Ramos (cell line): ENCODE measurements at regions not wholly inside any gene's neighbourhood (a gene's known extent, or its start where the extent isn't known, plus 50 kb on each side); places are given as distances from the start of the nearest gene placed in this dataset.

Experiments
- in situ Hi-C: fragments of 300-500 bp; cut with MboI; formaldehyde crosslinking; loops from one replicate; pipeline ENCODE4 v1.14.3; 2022; ENCODE audit warnings: low sequenced_read_pairs; ENCODE audit not compliant: unreplicated experiment

GRCh38 chr2:117692001-117692763 is 122.3 kb upstream of the DDX18 start:
- in situ Hi-C loops, result no loop called here

- in situ Hi-C loops, result no loop called here
Observed at GRCh38 chr2:117693154-117693553, 121.3 kb upstream of the DDX18 start.

DNA sequence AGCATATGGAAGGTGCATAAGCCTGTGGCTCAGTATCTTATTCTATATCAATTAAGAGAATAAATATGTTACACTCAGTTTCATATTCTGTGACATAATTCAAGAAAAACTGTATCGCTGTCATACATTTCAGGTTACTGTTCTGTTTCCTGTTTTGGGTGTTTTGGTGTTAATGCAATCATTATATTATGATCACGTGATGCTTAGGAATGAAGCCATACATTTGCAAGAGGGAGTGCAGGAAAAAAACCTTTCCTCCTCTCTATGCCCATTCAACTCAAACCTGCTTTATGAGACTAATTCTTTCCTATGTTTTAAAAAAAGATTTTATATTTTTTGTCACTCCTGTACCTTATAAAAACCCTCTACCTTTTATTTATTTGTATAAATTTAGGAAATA is 120.8 kb upstream of the DDX18 start:
- in situ Hi-C loops, result no loop called here

- in situ Hi-C loops, result no loop called here
Observed at GRCh38 chr2:117698287-117698686, 116.2 kb upstream of the DDX18 start.

- in situ Hi-C loops, result no loop called here
Observed at GRCh38 chr2:117698819-117699218, 115.7 kb upstream of the DDX18 start.

DNA sequence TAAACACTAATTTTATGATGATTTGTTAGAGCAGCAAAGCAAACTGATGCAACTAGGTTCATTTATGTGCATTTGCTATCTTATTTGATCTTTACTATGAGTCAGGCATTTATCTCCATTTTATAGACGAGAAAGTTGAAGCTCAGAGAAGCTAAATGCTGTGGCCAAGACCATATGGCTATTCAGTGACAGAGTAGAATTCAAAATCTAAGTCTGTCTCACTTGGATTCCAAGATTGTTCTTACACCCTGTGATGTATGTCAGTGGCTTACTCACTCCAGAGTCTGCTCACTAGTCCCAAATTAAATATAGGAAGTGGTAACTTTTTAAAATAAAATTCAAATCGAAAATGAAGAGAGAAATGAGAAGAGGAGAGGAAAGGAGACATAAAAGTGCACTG is 114.0 kb upstream of the DDX18 start:
- in situ Hi-C loops, result no loop called here

DNA sequence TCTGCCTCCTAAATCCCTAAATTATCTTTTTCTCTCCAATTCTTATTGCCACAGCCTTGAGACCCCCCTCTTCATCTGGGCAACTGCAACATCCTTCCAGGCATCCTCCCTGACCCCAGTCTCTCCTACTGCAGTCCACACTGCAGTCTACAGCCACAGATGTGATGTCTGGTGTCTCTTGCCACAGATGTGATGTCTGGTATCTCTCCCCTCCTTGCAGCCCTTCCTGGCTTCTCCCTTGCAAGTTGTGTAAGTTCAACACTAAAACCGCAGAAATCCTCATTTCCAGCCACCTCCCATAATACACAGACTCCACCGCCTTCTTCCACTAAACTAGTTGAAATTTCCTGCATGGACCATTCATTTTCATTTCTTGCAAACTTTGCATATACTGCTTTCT is 113.1 kb upstream of the DDX18 start:
- in situ Hi-C loops, result no loop called here

DNA sequence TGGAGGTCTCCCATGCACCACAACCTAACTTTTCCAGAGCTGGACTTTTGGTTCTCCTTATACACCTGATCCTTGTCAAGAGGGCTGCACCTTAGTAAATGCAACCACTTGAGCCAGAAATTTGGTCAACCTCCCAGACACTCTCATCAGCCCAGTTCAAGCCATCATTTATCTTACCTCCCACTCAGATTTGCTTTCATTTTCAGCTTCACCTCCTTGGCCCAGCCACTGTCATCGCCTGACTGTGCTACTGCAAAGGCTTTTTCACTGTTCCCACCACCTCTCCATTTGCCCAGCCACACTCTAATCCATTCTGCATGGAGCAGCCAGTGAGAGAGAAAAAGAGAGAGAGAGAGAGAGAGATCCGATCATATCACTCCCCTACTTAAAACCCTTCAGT is 112.4 kb upstream of the DDX18 start:
- in situ Hi-C loops, result no loop called here

DNA sequence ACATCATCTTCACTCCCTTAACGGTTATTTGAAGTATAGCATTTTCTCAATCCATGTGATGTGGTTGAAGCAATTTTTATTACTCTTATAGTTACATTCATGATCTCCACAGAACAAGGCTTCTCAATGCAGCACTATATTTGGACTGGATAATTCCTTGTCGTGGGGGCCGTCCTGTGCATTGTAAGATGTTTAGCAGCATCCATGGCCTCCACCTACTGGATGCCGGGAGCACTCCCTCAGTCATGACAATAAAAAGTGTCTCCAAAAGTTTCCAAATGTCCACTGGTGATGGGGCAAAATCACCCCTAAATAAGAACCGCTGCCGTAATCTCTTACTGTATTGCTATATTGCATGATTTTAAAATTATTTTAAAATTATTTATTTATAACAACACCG is 110.6 kb upstream of the DDX18 start:
- in situ Hi-C loops, result no loop called here

DNA sequence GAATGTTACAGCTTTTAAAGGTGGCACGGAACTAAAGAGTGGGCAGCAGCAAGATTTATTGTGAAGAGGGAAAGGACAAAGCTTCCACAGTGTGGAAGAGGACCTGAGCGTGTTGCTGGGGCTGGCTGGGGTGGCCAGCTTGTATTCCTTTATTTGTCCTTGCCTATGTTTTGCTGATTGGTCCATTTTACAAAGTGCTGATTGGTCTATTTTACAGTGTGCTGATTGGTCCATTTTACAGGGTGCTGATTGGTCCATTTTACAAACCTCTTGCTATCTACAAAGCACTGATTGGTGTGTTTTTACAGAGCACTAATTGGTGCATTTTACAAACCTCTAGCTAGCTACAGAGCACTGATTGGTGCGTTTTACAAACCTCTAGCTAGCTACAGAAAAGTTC is 109.7 kb upstream of the DDX18 start:
- in situ Hi-C loops, result no loop called here

- in situ Hi-C loops, result no loop called here
Observed at GRCh38 chr2:117707874-117708273, 106.6 kb upstream of the DDX18 start.

GRCh38 chr2:117712684-117713083 is 101.8 kb upstream of the DDX18 start:
- in situ Hi-C loops, result no loop called here

- in situ Hi-C loops, result no loop called here
Observed at GRCh38 chr2:117714110-117714509, 100.4 kb upstream of the DDX18 start.

DNA sequence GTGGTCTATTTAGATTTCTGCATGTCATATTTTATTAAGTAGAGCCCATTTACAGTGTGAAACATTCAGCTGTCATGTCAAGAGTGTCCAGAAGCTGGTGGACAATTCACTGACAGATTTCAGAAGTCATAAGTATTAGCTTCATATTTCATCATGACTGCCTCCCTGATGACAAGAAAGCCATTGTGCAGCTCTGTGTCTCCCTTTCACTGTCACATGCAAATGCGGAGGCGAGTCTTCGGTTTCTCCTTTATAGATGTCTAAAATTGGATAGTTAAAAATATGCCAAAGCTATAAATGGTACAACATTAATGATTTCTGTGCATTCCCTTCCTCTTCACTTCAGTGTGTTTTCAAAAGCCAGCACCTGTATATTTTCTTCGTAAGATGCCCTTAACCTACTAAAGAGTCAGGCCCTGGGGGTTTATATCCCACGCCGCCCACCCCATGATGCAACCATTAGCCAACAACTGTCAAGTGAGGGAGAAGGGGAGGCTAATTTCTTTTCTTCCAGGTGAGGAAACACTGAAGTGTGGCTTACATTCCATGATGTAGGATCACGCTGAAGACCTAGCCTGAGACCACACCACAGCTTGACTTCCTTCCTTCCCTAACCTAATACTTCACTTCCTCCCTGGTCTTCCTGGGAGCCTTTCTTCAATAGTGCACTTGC is 99.6 kb upstream of the DDX18 start:
- in situ Hi-C loops, result no loop called here

DNA sequence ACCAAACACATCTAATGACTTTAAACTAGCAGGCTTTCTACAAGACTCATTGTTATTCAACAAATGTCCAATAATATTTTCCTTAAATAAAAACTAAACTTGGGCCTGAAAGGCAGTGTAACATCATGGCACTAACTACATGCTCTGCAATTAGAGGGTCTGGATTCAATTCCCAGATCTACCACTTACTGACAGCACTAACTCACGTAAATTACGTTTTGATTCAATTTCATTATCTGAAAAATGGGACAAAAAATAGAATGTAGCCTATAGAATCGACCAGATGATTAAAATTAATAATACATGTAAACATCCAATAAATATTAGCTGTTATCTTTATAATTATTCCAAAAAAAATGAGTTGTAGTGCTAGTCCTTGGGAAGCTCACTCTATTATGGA is 98.0 kb upstream of the DDX18 start:
- in situ Hi-C loops, result no loop called here

DNA sequence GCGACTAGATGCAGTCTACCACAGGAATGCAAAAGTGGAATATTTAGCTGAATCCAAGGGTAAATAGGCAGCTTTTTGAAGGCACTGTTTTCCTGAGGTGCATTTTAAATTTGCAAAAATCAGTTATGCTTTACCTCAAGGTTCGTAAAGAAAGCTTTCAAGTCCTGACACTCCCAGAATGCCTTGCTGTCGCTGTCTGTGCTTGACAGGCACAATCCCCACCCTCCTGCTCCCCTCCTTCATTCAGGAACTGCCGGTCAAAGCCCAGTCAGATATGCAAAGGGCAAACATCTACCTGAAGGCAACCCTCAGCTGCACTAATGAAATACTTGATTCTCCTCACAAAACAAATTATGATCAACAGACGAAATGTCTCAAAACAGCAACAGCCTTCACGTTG is 97.4 kb upstream of the DDX18 start:
- in situ Hi-C loops, result no loop called here

- in situ Hi-C loops, result no loop called here
Observed at GRCh38 chr2:117718048-117718447, 96.4 kb upstream of the DDX18 start.

GRCh38 chr2:117720765-117721164 is 93.7 kb upstream of the DDX18 start:
- in situ Hi-C loops, result no loop called here

GRCh38 chr2:117723483-117723882 is 91.0 kb upstream of the DDX18 start:
- in situ Hi-C loops, result no loop called here

- in situ Hi-C loops, result no loop called here
Observed at GRCh38 chr2:117723888-117724434, 90.5 kb upstream of the DDX18 start.

GRCh38 chr2:117726747-117727146 is 87.7 kb upstream of the DDX18 start:
- in situ Hi-C loops, result no loop called here

GRCh38 chr2:117737846-117738245 is 76.6 kb upstream of the DDX18 start:
- in situ Hi-C loops, result no loop called here
